Calu3 (cell line): ENCODE measurements at regions not wholly inside any gene's neighbourhood (a gene's known extent, or its start where the extent isn't known, plus 50 kb on each side); places are given as distances from the start of the nearest gene placed in this dataset.

Experiments
- BruUV-seq: library from RNA; stranded (reverse); fragments of 400-500 nt; replicated peaks from 2 replicates; lab custom pipeline; 2021; lab: Mats Ljungman, UMichigan
- CTCF ChIA-PET: fragments of 300-600 bp; sonication (Branson Sonifier 250); formaldehyde crosslinking; loops from one replicate; lab custom pipeline; 2022; ENCODE audit warnings: antibody characterized with exemption; lab: Charles Lee
- DNase-seq: peaks from one replicate; pipeline ENCODE4 v3.0.0; 2022
- H3K27ac Mint-ChIP-seq: one replicate; pipeline ENCODE4 v1.8.0; 2022; ENCODE audit warnings: mixed read lengths; ENCODE audit not compliant: unreplicated experiment
- H3K27me3 Mint-ChIP-seq: one replicate; pipeline ENCODE4 v1.8.0; 2022; ENCODE audit warnings: mixed read lengths; ENCODE audit not compliant: unreplicated experiment
- H3K36me3 Mint-ChIP-seq: one replicate; pipeline ENCODE4 v1.8.0; 2022; ENCODE audit warnings: mild to moderate bottlenecking, moderate library complexity, mixed read lengths; ENCODE audit not compliant: insufficient read depth, unreplicated experiment
- H3K4me1 Mint-ChIP-seq: one replicate; pipeline ENCODE4 v1.8.0; 2022; ENCODE audit warnings: mild to moderate bottlenecking, low read depth, mixed read lengths; ENCODE audit not compliant: unreplicated experiment
- H3K4me3 Mint-ChIP-seq: one replicate; pipeline ENCODE4 v1.8.0; 2022; ENCODE audit warnings: mild to moderate bottlenecking, low read depth, moderate library complexity, mixed read lengths; ENCODE audit not compliant: unreplicated experiment
- H3K9me3 Mint-ChIP-seq: one replicate; pipeline ENCODE4 v1.8.0; 2022; ENCODE audit warnings: low read depth, mixed read lengths; ENCODE audit not compliant: unreplicated experiment
- CTCF ChIP-seq: fragments of 200-600 bp; IDR thresholded peaks from one replicate; pipeline ENCODE4 v1.8.0; 2022; ENCODE audit warnings: antibody characterized with exemption; ENCODE audit not compliant: unreplicated experiment
- intact Hi-C: fragments of 100-400 bp; cut with micrococcal nuclease; formaldehyde crosslinking; loops from one replicate; pipeline ENCODE4 v1.10.0; 2022; ENCODE audit not compliant: unreplicated experiment

GRCh38 chr2:120964819-120965218 lies 229.2 kb downstream of the GLI2 start:
- no TSS peak for BruUV-seq
- no peaks in the 10 kb centered on the region for H3K4me1 Mint-ChIP-seq
- no peak overlapping the region for H3K27ac Mint-ChIP-seq
- CTCF ChIA-PET = no interaction called here
- DNase-seq = no peak
- TF ChIP-seq CTCF = no peak
- H3K27me3 Mint-ChIP-seq = peaks cover 17% of the 10 kb centered on the region
- H3K36me3 Mint-ChIP-seq = no peaks in the 10 kb centered on the region
- H3K4me3 Mint-ChIP-seq = no peak overlapping the region
- intact Hi-C loops = no loop called here
- no peaks in the 10 kb centered on the region for H3K9me3 Mint-ChIP-seq

- no peak for TF ChIP-seq CTCF
- no peak overlapping the region for H3K4me3 Mint-ChIP-seq
- no peaks in the 10 kb centered on the region for H3K36me3 Mint-ChIP-seq
- no TSS peak for BruUV-seq
- intact Hi-C loops = no loop called here
- CTCF ChIA-PET = no interaction called here
- H3K27me3 Mint-ChIP-seq = peaks cover 17% of the 10 kb centered on the region
- no peak for DNase-seq
- no peak overlapping the region for H3K27ac Mint-ChIP-seq
- H3K4me1 Mint-ChIP-seq = no peaks in the 10 kb centered on the region
- H3K9me3 Mint-ChIP-seq = no peaks in the 10 kb centered on the region
These were observed 231.0 kb downstream of the GLI2 start for GRCh38 chr2:120966510-120967254.

- intact Hi-C loops = no loop called here
- H3K4me3 Mint-ChIP-seq = no peak overlapping the region
- DNase-seq = no peak
- H3K36me3 Mint-ChIP-seq = no peaks in the 10 kb centered on the region
- no peaks in the 10 kb centered on the region for H3K9me3 Mint-ChIP-seq
- peaks cover 16% of the 10 kb centered on the region for H3K27me3 Mint-ChIP-seq
- no peak overlapping the region for H3K27ac Mint-ChIP-seq
- no peak for TF ChIP-seq CTCF
- CTCF ChIA-PET = interaction anchor here (0.6 to 1.0 kb wide), 2 partner anchors 8 to 10 kb away, joined by 3 read pairs; no protein-coding TSS in a partner anchor
- H3K4me1 Mint-ChIP-seq = no peaks in the 10 kb centered on the region
- BruUV-seq = no TSS peak
These were observed 232.8 kb downstream of the GLI2 start for GRCh38 chr2:120968307-120969015.

GRCh38 chr2:120969613-120970355 lies 234.1 kb downstream of the GLI2 start:
- no peaks in the 10 kb centered on the region for H3K9me3 Mint-ChIP-seq
- H3K27ac Mint-ChIP-seq = peak overlapping the region; percentile 52

More at GRCh38 chr2:120969613-120970355, 234.1 kb downstream of the GLI2 start:
- Mint-ChIP-seq H3K27me3 (peaks cover 2% of the 10 kb centered on the region), H3K4me1 (no peaks in the 10 kb centered on the region), H3K4me3 (no peak overlapping the region), H3K36me3 (no peaks in the 10 kb centered on the region)
- intact Hi-C loops = no loop called here
- no peak for DNase-seq
- TF ChIP-seq CTCF = no peak
- BruUV-seq = no TSS peak
- CTCF ChIA-PET = no interaction called here
